NCI-H2107 treated with DMSO at 0.1 percent for 48 hours (cell line): ENCODE measurements at regions not wholly inside any gene's neighbourhood (a gene's known extent, or its start where the extent isn't known, plus 50 kb on each side); places are given as distances from the start of the nearest gene placed in this dataset.

ENCODE experiments used
- DNase-seq: peaks from one replicate; lab custom pipeline; 2025; ENCODE audit not compliant: unreplicated experiment; lab: John Stamatoyannopoulos, UW

- DNase-seq: no peak
These were observed 1582.1 kb downstream of the BRINP3 start for GRCh38 chr1:188895611-188896010.

- DNase-seq: no peak
These were observed 1574.4 kb downstream of the BRINP3 start for GRCh38 chr1:188903241-188903640.

GRCh38 chr1:188904201-188904600 is 1573.5 kb downstream of the BRINP3 start:
- no peak for DNase-seq

- DNase-seq: no peak
These were observed 1570.6 kb downstream of the BRINP3 start for GRCh38 chr1:188906921-188907641.

GRCh38 chr1:188930382-188930781 is 1547.3 kb downstream of the BRINP3 start:
- no peak for DNase-seq

- DNase-seq: no peak
These were observed 1546.2 kb downstream of the BRINP3 start for GRCh38 chr1:188931506-188931905.

GRCh38 chr1:188937965-188938551 is 1539.6 kb downstream of the BRINP3 start:
- no peak for DNase-seq

- DNase-seq: no peak
These were observed 1535.7 kb downstream of the BRINP3 start for GRCh38 chr1:188941986-188942385.

GRCh38 chr1:188949701-188950100 is 1528.0 kb downstream of the BRINP3 start:
- DNase-seq: no peak

- no peak for DNase-seq
These were observed 1519.1 kb downstream of the BRINP3 start for GRCh38 chr1:188958461-188959115.

- DNase-seq: no peak
These were observed 1490.8 kb downstream of the BRINP3 start for GRCh38 chr1:188986745-188987417.

GRCh38 chr1:188988589-188988988 is 1489.1 kb downstream of the BRINP3 start:
- no peak for DNase-seq

GRCh38 chr1:188991221-188991930 is 1486.3 kb downstream of the BRINP3 start:
- no peak for DNase-seq

- no peak for DNase-seq
These were observed 1469.8 kb downstream of the BRINP3 start for GRCh38 chr1:189007824-189008223.

- DNase-seq: no peak
These were observed 1456.1 kb downstream of the BRINP3 start for GRCh38 chr1:189021577-189021976.

GRCh38 chr1:189022015-189022414 is 1455.6 kb downstream of the BRINP3 start:
- no peak for DNase-seq

- no peak for DNase-seq
These were observed 1450.2 kb downstream of the BRINP3 start for GRCh38 chr1:189027512-189027911.

- DNase-seq: no peak
These were observed 1444.5 kb downstream of the BRINP3 start for GRCh38 chr1:189033169-189033568.

- no peak for DNase-seq
These were observed 1441.0 kb downstream of the BRINP3 start for GRCh38 chr1:189036628-189037027.

GRCh38 chr1:189046127-189046526 is 1431.5 kb downstream of the BRINP3 start:
- no peak for DNase-seq

GRCh38 chr1:189084811-189085210 is 1392.9 kb downstream of the BRINP3 start:
- DNase-seq: no peak
